ENCODE measurements at regions not wholly inside any gene's neighbourhood (a gene's known extent, or its start where the extent isn't known, plus 50 kb on each side); places are given as distances from the start of the nearest gene placed in this dataset.

DNA sequence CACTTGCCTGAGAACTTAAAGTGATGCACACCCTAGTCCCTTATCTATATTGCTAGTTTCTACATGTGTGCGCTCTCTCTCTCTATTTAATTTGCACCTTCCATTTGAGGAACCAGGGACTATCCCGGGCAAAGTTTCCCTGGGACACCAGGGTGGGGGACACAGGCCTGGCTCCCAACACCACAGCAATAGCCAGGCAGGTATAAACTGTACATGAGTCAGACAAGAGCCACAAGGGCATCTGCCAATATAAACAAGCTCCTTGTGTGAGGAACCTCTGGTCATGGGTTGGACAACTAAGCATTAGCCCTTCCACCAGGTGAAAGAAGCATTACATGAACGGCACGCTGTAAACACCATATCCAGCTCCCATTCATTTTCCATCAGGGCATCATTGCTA lies 455.5 kb downstream of the STIM2 start:
- H3K27me3 Mint-ChIP-seq, result peaks cover 5% of the 10 kb centered on the region
- no peak overlapping the region for H3K4me3 Mint-ChIP-seq
- Histone ChIP-seq H3K4me3 (ENCODE audit: low read length) (no peak overlapping the region), H3K9me3 (ENCODE audit: control insufficient read depth in 1 of 2, insufficient read depth in 1 of 2, low read length in 2 of 2) (peaks cover 0 to 5% of the 10 kb centered on the region in 2 experiments), H3K27ac (ENCODE audit: low read depth in 1 of 2, low read length in 2 of 2) (no peak overlapping the region), H3K4me1 (ENCODE audit: insufficient read depth, low read length) (no peaks in the 10 kb centered on the region), H3K27me3 (ENCODE audit: control insufficient read depth in 1 of 2, insufficient read depth in 2 of 2, low read length in 2 of 2) (no peaks in the 10 kb centered on the region), H3K36me3 (ENCODE audit: insufficient read depth, low read length) (no peaks in the 10 kb centered on the region)
- DNase-seq, result no peak
- no peak for ATAC-seq (ENCODE audit: poor library complexity)
- peaks cover 3% of the 10 kb centered on the region for H3K9me3 Mint-ChIP-seq
- no peak overlapping the region for H3K27ac Mint-ChIP-seq
- intact Hi-C loops (cut with DNase I, micrococcal nuclease), result no loop called here
- TF ChIP-seq, protein P1, sequence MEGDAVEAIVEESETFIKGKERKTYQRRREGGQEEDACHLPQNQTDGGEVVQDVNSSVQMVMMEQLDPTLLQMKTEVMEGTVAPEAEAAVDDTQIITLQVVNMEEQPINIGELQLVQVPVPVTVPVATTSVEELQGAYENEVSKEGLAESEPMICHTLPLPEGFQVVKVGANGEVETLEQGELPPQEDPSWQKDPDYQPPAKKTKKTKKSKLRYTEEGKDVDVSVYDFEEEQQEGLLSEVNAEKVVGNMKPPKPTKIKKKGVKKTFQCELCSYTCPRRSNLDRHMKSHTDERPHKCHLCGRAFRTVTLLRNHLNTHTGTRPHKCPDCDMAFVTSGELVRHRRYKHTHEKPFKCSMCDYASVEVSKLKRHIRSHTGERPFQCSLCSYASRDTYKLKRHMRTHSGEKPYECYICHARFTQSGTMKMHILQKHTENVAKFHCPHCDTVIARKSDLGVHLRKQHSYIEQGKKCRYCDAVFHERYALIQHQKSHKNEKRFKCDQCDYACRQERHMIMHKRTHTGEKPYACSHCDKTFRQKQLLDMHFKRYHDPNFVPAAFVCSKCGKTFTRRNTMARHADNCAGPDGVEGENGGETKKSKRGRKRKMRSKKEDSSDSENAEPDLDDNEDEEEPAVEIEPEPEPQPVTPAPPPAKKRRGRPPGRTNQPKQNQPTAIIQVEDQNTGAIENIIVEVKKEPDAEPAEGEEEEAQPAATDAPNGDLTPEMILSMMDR (IDR thresholded peaks at IDR 0.05), result no peak
- CTCF ChIA-PET, result no interaction called here
- POLR2A ChIA-PET, result no interaction called here
- no peaks in the 10 kb centered on the region for H3K36me3 Mint-ChIP-seq (ENCODE audit: low read depth)
- H3K4me1 Mint-ChIP-seq (ENCODE audit: low read depth), result no peaks in the 10 kb centered on the region

DNA sequence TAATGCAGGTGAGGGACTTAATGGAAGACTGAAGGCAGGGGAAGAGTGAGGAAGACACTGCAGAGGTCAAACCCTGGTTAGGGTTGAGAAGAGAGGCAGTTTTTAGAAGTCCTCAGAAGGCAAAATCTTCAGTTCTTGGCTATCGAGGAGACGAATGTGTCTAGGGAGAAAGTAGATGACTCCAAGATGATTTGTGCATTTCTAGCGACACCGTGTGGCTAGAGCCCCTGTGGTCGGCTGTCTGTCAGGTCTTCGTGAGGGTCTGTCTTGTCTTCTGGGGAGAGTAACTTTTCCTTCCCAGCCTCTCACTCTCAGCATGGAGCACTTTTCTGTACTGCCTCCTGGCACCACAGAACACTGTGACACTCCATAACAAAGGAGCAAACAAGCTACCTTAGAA lies 458.1 kb downstream of the STIM2 start:
- TF ChIP-seq, protein P1 (IDR thresholded peaks at IDR 0.05), result no peak
- no peak overlapping the region for H3K27ac Mint-ChIP-seq
- H3K36me3 Mint-ChIP-seq (ENCODE audit: low read depth), result no peaks in the 10 kb centered on the region
- DNase-seq (peak in 2 of 14 experiments; percentile 7 to 11), ATAC-seq (ENCODE audit: poor library complexity) (no peak)
- Histone ChIP-seq H3K4me1 (ENCODE audit: insufficient read depth, low read length) (no peaks in the 10 kb centered on the region), H3K4me3 (ENCODE audit: low read length) (no peak overlapping the region), H3K27me3 (ENCODE audit: control insufficient read depth in 1 of 2, insufficient read depth in 2 of 2, low read length in 2 of 2) (no peaks in the 10 kb centered on the region), H3K36me3 (ENCODE audit: insufficient read depth, low read length) (no peaks in the 10 kb centered on the region), H3K9me3 (ENCODE audit: control insufficient read depth in 1 of 2, insufficient read depth in 1 of 2, low read length in 2 of 2) (peaks cover 0 to 5% of the 10 kb centered on the region in 2 experiments), H3K27ac (ENCODE audit: low read depth in 1 of 2, low read length in 2 of 2) (no peak overlapping the region)
- H3K4me1 Mint-ChIP-seq (ENCODE audit: low read depth), result no peaks in the 10 kb centered on the region
- ChIA-PET CTCF (no interaction called here), POLR2A (no interaction called here)
- peaks cover 3% of the 10 kb centered on the region for H3K9me3 Mint-ChIP-seq
- H3K27me3 Mint-ChIP-seq, result peaks cover 5% of the 10 kb centered on the region
- intact Hi-C loops (cut with DNase I, micrococcal nuclease), result no loop called here
- no peak overlapping the region for H3K4me3 Mint-ChIP-seq

DNA sequence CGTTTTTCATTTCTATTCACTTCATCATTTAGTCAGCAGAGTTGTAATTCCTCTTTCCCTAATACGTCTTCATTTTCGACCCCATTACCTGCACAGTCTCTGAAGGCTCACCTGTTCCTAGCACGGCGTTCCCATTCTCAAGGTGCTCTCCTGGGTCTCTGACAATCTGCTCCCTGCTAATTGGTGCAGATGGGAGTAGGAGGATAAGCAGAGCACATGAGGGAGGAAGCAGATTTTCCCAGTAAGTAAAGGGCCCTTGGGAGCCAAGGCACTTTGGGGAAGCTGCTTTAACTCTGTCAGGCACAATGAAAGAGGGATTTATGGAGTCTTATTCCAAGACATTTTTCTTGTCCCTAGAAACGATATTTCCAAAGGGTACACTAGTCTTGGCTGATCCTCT lies 466.4 kb downstream of the STIM2 start:
- TF ChIP-seq, protein P1 (IDR thresholded peaks at IDR 0.05), result no peak
- ChIA-PET CTCF (no interaction called here), POLR2A (no interaction called here)
- ATAC-seq (ENCODE audit: poor library complexity) (no peak), DNase-seq (no peak)
- Histone ChIP-seq H3K27me3 (ENCODE audit: control insufficient read depth in 1 of 2, insufficient read depth in 2 of 2, low read length in 2 of 2) (no peaks in the 10 kb centered on the region), H3K27ac (ENCODE audit: low read depth in 1 of 2, low read length in 2 of 2) (no peak overlapping the region), H3K36me3 (ENCODE audit: insufficient read depth, low read length) (no peaks in the 10 kb centered on the region), H3K9me3 (ENCODE audit: control insufficient read depth in 1 of 2, insufficient read depth in 1 of 2, low read length in 2 of 2) (no peaks in the 10 kb centered on the region), H3K4me1 (ENCODE audit: insufficient read depth, low read length) (no peaks in the 10 kb centered on the region), H3K4me3 (ENCODE audit: low read length) (no peak overlapping the region)
- no peaks in the 10 kb centered on the region for H3K9me3 Mint-ChIP-seq
- H3K36me3 Mint-ChIP-seq (ENCODE audit: low read depth), result no peaks in the 10 kb centered on the region
- H3K4me1 Mint-ChIP-seq (ENCODE audit: low read depth), result no peaks in the 10 kb centered on the region
- H3K27ac Mint-ChIP-seq, result no peak overlapping the region
- no peak overlapping the region for H3K4me3 Mint-ChIP-seq
- intact Hi-C loops (cut with DNase I, micrococcal nuclease), result no loop called here
- no peaks in the 10 kb centered on the region for H3K27me3 Mint-ChIP-seq

Data from CD4-positive, alpha-beta T cell (primary cell).